ENCODE measurements at regions not wholly inside any gene's neighbourhood (a gene's known extent, or its start where the extent isn't known, plus 50 kb on each side); places are given as distances from the start of the nearest gene placed in this dataset.

DNA sequence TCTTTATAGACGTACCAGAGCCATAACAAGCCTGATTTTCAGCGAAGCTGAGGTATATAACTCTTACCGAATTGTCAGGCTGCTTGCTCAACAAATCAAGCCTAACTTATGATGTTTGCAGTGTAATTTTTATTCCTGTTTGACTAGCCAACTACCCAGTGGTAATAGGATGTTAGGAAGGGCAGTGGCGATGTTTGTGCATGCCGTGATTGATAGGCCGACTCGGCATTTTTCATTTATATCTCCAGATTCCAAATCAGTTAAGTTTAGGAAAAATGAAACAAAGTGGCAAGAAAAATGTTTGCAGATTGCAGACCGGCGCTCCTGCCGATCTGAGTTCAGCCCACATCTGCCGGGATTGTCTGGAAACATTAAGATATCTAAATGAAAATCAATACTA lies 401.6 kb upstream of the ZNF507 start:
- Histone ChIP-seq H3K36me3 (ENCODE audit: control insufficient read depth in 1 of 2, insufficient read depth in 2 of 2, low read length in 2 of 2) (no peaks in the 10 kb centered on the region), H3K4ac (ENCODE audit: low read depth, low read length) (no peak overlapping the region), H3K79me1 (ENCODE audit: low read length) (no peaks in the 10 kb centered on the region), H3K4me2 (ENCODE audit: low read length) (no peak overlapping the region), H3K27ac (ENCODE audit: low read depth, low read length) (no peak overlapping the region), H3K4me3 (ENCODE audit: low read depth, low read length) (no peak overlapping the region), H2BK120ac (ENCODE audit: insufficient read depth, low read length, poor library complexity) (no peak overlapping the region), H2AFZ (ENCODE audit: insufficient read depth, low read length, poor library complexity) (no peak overlapping the region), H4K8ac (ENCODE audit: low read depth, low read length) (no peak overlapping the region), H2AK5ac (ENCODE audit: low read length) (no peak overlapping the region), H3K9me3 (ENCODE audit: insufficient read depth, low read depth, low read length) (no peaks in the 10 kb centered on the region), H3K79me2 (ENCODE audit: control insufficient read depth, insufficient read depth, low read length, poor library complexity) (no peaks in the 10 kb centered on the region), H3K23ac (ENCODE audit: low read length) (no peak overlapping the region), H2BK5ac (ENCODE audit: low read depth, low read length, poor library complexity) (no peak overlapping the region), H4K12ac (ENCODE audit: low read depth, low read length) (no peak overlapping the region), H3K18ac (ENCODE audit: low read length) (no peak overlapping the region), H3K9ac (ENCODE audit: low read length) (no peak overlapping the region), H4K91ac (ENCODE audit: low read depth, low read length) (no peak overlapping the region), H3K4me1 (ENCODE audit: control insufficient read depth in 1 of 2, insufficient read depth in 2 of 2, low read length in 2 of 2) (peaks cover 3 to 4% of the 10 kb centered on the region in 2 experiments), H3K14ac (ENCODE audit: low read length) (no peak overlapping the region), H3K27me3 (ENCODE audit: insufficient read depth, low read length) (no peaks in the 10 kb centered on the region), H2BK12ac (ENCODE audit: low read length) (no peak overlapping the region)
- WGBS (ENCODE audit: extremely low coverage, insufficient coverage, insufficient read length): no CpG with 5 or more reads among the region's 11 CpGs
- no peak for DNase-seq

DNA sequence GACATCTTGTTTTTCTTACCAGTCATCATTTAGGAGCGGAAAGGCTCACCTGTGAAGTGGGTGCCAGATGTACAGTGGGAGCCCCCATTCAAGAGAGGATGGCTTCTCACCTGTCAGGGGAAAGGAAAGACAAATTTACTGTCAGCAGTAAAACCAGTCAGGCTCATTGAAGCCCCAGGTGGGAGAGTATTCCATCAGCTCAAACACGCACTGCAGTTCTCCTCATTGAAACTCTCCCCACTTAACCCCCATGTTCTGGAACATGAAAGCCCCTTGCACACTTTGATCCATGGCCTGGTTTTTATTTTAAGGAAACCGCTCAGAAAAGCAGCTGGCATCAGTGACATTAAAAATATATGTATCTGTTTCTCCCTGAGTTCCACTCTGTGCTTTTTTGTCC lies 401.1 kb upstream of the ZNF507 start:
- Histone ChIP-seq H2BK120ac (ENCODE audit: insufficient read depth, low read length, poor library complexity) (no peak overlapping the region), H2AFZ (ENCODE audit: insufficient read depth, low read length, poor library complexity) (no peak overlapping the region), H3K4me3 (ENCODE audit: low read depth, low read length) (no peak overlapping the region), H3K9ac (ENCODE audit: low read length) (no peak overlapping the region), H3K36me3 (ENCODE audit: control insufficient read depth in 1 of 2, insufficient read depth in 2 of 2, low read length in 2 of 2) (no peaks in the 10 kb centered on the region), H2BK12ac (ENCODE audit: low read length) (no peak overlapping the region), H2AK5ac (ENCODE audit: low read length) (no peak overlapping the region), H4K91ac (ENCODE audit: low read depth, low read length) (no peak overlapping the region), H3K4me2 (ENCODE audit: low read length) (no peak overlapping the region), H3K79me2 (ENCODE audit: control insufficient read depth, insufficient read depth, low read length, poor library complexity) (no peaks in the 10 kb centered on the region), H3K79me1 (ENCODE audit: low read length) (no peaks in the 10 kb centered on the region), H3K14ac (ENCODE audit: low read length) (no peak overlapping the region), H3K27ac (ENCODE audit: low read depth, low read length) (no peak overlapping the region), H3K18ac (ENCODE audit: low read length) (no peak overlapping the region), H3K4me1 (ENCODE audit: control insufficient read depth in 1 of 2, insufficient read depth in 2 of 2, low read length in 2 of 2) (peaks cover 3 to 4% of the 10 kb centered on the region in 2 experiments), H3K27me3 (ENCODE audit: insufficient read depth, low read length) (no peaks in the 10 kb centered on the region), H4K12ac (ENCODE audit: low read depth, low read length) (no peak overlapping the region), H3K9me3 (ENCODE audit: insufficient read depth, low read depth, low read length) (no peaks in the 10 kb centered on the region), H2BK5ac (ENCODE audit: low read depth, low read length, poor library complexity) (no peak overlapping the region), H3K23ac (ENCODE audit: low read length) (no peak overlapping the region), H3K4ac (ENCODE audit: low read depth, low read length) (no peak overlapping the region), H4K8ac (ENCODE audit: low read depth, low read length) (no peak overlapping the region)
- no peak for DNase-seq
- WGBS (ENCODE audit: extremely low coverage, insufficient coverage, insufficient read length): no CpG with 5 or more reads among the region's 3 CpGs

DNA sequence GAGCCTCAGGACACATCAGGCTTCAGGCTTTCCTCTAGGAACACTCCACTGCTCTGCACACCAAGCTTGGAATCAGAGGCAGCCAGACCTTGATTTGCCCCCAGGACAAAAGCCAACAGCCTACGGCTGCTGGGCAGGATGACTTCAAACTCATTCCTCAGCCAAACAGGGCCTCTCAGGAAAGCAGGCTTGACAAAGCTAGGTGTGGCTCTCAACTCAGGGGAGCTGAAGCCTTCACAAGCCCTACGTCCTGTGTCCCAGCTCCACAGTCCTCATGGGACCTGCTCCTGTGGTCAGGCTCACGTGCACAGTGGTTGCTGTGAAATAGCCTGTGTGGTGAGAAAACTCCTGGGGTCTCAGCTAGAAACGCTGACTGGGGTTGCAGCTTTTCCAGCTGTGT lies 398.9 kb upstream of the ZNF507 start:
- Histone ChIP-seq H3K4me3 (ENCODE audit: low read depth, low read length) (no peak overlapping the region), H3K23ac (ENCODE audit: low read length) (no peak overlapping the region), H2BK12ac (ENCODE audit: low read length) (no peak overlapping the region), H2BK5ac (ENCODE audit: low read depth, low read length, poor library complexity) (no peak overlapping the region), H3K36me3 (ENCODE audit: control insufficient read depth in 1 of 2, insufficient read depth in 2 of 2, low read length in 2 of 2) (no peaks in the 10 kb centered on the region), H3K9me3 (ENCODE audit: insufficient read depth, low read depth, low read length) (no peaks in the 10 kb centered on the region), H4K12ac (ENCODE audit: low read depth, low read length) (no peak overlapping the region), H3K27ac (ENCODE audit: low read depth, low read length) (no peak overlapping the region), H2AK5ac (ENCODE audit: low read length) (no peak overlapping the region), H3K4me1 (ENCODE audit: control insufficient read depth in 1 of 2, insufficient read depth in 2 of 2, low read length in 2 of 2) (peaks cover 3 to 4% of the 10 kb centered on the region in 2 experiments), H3K18ac (ENCODE audit: low read length) (no peak overlapping the region), H3K9ac (ENCODE audit: low read length) (no peak overlapping the region), H4K8ac (ENCODE audit: low read depth, low read length) (no peak overlapping the region), H2BK120ac (ENCODE audit: insufficient read depth, low read length, poor library complexity) (no peak overlapping the region), H4K91ac (ENCODE audit: low read depth, low read length) (no peak overlapping the region), H3K27me3 (ENCODE audit: insufficient read depth, low read length) (no peaks in the 10 kb centered on the region), H2AFZ (ENCODE audit: insufficient read depth, low read length, poor library complexity) (no peak overlapping the region), H3K79me2 (ENCODE audit: control insufficient read depth, insufficient read depth, low read length, poor library complexity) (no peaks in the 10 kb centered on the region), H3K14ac (ENCODE audit: low read length) (no peak overlapping the region), H3K79me1 (ENCODE audit: low read length) (no peaks in the 10 kb centered on the region), H3K4ac (ENCODE audit: low read depth, low read length) (no peak overlapping the region), H3K4me2 (ENCODE audit: low read length) (no peak overlapping the region)
- no peak for DNase-seq
- WGBS (ENCODE audit: extremely low coverage, insufficient coverage, insufficient read length): no CpG with 5 or more reads among the region's 4 CpGs

DNA sequence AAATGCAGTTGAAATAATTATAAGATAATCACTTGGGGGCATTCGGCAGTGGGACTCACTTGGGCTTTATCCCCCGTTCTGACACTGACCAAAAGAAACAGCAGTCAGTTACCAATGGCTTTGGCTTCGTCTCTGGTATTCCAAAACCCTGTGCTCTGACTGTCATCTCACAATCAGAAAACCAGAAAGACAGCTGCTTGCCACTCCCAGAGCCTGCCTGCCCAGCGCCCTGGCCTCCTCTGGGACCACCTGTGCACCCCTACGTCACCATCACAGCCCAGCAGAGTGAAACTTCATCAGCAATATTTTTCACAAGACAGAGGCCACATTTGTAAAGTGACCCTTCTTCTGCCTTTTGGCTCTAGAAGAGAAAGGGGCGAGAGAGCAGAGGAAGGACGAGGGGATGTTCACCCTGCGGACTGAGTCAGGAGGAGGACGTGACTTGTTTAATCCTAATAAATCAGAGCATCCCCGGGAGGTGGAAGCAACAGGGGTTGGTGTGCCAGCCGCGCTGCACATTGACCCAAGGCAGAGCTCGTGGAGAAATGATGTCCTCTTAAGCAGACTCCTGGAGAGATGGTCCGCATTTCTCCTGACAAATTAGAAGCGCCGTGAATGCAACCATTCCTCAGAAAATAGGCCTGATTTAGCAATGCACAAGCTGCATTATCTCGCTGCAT lies 397.8 kb upstream of the ZNF507 start:
- Histone ChIP-seq H3K79me1 (ENCODE audit: low read length) (no peaks in the 10 kb centered on the region), H3K18ac (ENCODE audit: low read length) (no peak overlapping the region), H3K27me3 (ENCODE audit: insufficient read depth, low read length) (no peaks in the 10 kb centered on the region), H3K23ac (ENCODE audit: low read length) (no peak overlapping the region), H3K27ac (ENCODE audit: low read depth, low read length) (no peak overlapping the region), H2AFZ (ENCODE audit: insufficient read depth, low read length, poor library complexity) (no peak overlapping the region), H4K91ac (ENCODE audit: low read depth, low read length) (no peak overlapping the region), H4K12ac (ENCODE audit: low read depth, low read length) (no peak overlapping the region), H3K4me1 (ENCODE audit: control insufficient read depth in 1 of 2, insufficient read depth in 2 of 2, low read length in 2 of 2) (peaks cover 3 to 4% of the 10 kb centered on the region in 2 experiments), H3K9ac (ENCODE audit: low read length) (no peak overlapping the region), H3K9me3 (ENCODE audit: insufficient read depth, low read depth, low read length) (no peaks in the 10 kb centered on the region), H3K36me3 (ENCODE audit: control insufficient read depth in 1 of 2, insufficient read depth in 2 of 2, low read length in 2 of 2) (no peaks in the 10 kb centered on the region), H2BK5ac (ENCODE audit: low read depth, low read length, poor library complexity) (no peak overlapping the region), H2BK120ac (ENCODE audit: insufficient read depth, low read length, poor library complexity) (no peak overlapping the region), H2BK12ac (ENCODE audit: low read length) (no peak overlapping the region), H4K8ac (ENCODE audit: low read depth, low read length) (no peak overlapping the region), H3K79me2 (ENCODE audit: control insufficient read depth, insufficient read depth, low read length, poor library complexity) (no peaks in the 10 kb centered on the region), H3K4me3 (ENCODE audit: low read depth, low read length) (no peak overlapping the region), H3K4ac (ENCODE audit: low read depth, low read length) (no peak overlapping the region), H2AK5ac (ENCODE audit: low read length) (no peak overlapping the region), H3K4me2 (ENCODE audit: low read length) (no peak overlapping the region), H3K14ac (ENCODE audit: low read length) (no peak overlapping the region)
- no CpG with 5 or more reads among the region's 17 CpGs for WGBS (ENCODE audit: extremely low coverage, insufficient coverage, insufficient read length)
- DNase-seq: no peak
